ENCODE measurements at regions not wholly inside any gene's neighbourhood (a gene's known extent, or its start where the extent isn't known, plus 50 kb on each side); places are given as distances from the start of the nearest gene placed in this dataset.
A peak's percentile ranks its signal among the peaks of the same experiment; 100 is the strongest.

DNA sequence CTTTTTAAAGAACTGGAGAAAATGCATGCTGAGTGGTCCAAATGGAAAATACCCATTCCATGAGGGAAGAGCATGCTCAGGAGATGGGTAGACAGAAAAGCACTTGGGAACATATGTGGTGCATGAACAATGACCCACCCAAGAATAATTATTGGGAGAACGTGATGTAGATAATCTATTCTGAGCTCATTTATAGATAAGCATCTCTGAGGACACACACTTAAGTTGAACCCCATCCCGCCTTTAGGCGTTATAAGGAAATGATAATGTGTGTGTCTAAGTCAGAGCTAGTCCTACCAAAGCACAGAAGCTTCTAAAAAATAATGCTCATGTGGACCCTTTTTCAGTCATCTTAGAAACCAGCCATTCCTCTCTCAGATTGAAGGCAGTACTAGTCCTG lies 189.9 kb downstream of the KTN1 start:
- DNase-seq = no peak

DNA sequence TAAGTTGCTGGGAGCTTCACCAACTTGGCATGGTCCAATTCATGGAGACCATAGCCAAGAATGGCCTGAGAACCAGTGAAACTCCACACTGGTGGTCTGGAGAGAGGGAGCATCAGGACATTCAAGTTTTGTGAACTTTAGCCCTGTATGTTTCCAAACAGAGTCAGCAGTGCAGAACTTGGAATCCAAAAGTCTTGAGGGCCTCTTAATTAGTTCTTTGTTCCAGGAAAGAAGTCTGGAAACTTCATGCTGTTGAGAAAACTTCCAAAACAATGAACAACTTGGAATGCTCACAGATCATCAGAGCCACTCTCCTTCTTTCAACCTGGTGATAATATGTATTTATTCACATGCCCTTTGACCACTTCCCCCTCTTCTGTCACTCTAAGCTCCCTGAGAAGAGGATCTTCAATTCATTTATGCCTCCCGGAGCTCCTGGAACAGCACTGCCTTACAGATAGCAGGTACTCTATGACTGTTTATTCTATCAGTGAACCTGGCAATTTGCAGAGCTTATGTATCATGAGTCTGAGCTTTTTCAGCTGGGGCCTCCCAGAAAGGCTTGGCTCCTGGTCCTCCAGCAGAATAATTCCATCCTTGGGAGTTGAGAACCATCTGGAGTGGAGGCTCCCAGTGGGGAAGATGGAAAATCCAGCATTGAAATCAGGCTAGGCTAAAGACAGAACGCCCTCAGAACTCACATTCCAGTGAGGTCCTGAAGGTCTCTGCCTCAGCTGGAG lies 191.4 kb downstream of the KTN1 start:
- no peak for DNase-seq

DNA sequence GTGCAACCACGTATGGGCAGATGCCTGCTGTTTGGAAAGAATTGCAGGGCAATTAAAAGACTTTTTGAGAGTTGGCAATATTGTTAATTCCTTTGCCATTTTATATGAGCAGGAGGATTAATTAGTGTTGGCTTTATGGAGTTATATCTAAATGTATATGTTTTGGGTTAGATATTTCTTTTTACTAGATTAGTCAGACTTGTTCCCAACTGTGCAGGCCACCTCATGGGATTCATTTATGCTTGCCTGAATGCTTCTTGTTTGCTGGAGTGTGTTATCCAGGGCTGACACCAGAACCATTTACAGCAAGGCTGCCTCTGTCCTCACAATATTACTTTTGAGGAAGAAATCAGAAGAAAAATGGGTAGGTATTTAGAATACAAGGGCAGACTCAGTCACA lies 192.5 kb downstream of the KTN1 start:
- no peak for DNase-seq

DNA sequence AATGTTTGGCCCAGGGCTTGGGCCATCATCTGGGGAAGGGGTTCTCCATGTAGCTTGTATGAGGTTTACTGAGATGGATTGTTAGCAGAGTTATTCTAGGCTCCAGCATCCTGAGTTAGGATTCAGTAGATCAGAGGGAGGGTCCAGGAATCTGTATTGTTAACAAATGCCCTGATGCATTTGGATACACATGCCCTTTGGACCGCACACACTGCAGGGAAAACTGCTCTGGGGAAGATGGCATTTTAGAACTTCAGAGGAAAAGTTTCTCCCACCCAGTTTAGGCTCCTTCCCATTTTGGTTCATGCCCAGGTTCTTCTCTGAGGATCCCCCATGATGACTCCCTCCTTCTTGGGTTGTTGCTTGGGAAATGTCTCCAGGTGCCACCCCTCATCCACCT lies 193.3 kb downstream of the KTN1 start:
- DNase-seq = no peak

DNA sequence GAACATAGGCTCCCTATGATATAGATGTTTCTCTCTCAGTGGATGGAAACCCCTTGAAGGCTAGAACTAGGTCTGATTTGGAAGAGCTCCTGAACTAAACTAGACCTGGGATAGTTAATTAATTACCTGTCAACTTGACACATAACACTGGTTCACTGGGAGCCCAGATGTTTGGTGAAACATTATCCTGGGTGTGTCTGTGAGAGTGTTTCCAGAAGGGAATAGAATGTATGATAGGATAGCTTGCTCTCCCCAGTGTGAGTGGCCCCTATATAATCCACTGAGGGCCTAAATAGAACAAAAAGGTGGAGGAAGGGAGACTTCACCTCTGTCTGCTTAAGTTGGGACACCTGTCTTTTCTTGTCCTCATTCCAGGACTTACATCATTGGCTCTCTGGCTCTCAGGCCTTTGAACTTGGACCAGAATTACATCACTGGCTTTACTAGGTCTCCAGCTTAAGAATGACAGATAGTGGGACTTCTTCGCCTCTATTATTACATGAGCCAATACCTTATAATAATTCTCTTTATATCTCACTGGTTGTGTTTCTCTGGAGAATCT lies 194.1 kb downstream of the KTN1 start:
- DNase-seq = no peak

DNA sequence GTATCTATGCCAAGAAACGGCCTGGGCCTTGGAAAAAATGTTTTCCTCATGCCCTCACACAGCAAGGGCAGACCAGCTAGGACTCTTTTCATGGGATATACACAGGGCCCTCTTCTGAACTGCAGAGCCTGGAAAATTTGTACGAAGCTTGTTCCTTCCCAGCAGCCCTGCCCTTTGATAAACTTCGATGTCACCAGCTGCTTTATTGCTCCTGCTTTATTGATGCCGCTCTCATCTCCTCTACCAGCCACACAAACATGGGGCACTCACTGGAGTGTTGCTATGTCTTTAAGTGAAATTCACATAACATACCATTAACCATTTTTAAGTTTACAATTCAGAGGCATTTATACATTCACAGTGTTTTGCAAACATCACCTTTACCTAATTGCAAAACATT lies 197.9 kb downstream of the KTN1 start:
- no peak for DNase-seq

DNA sequence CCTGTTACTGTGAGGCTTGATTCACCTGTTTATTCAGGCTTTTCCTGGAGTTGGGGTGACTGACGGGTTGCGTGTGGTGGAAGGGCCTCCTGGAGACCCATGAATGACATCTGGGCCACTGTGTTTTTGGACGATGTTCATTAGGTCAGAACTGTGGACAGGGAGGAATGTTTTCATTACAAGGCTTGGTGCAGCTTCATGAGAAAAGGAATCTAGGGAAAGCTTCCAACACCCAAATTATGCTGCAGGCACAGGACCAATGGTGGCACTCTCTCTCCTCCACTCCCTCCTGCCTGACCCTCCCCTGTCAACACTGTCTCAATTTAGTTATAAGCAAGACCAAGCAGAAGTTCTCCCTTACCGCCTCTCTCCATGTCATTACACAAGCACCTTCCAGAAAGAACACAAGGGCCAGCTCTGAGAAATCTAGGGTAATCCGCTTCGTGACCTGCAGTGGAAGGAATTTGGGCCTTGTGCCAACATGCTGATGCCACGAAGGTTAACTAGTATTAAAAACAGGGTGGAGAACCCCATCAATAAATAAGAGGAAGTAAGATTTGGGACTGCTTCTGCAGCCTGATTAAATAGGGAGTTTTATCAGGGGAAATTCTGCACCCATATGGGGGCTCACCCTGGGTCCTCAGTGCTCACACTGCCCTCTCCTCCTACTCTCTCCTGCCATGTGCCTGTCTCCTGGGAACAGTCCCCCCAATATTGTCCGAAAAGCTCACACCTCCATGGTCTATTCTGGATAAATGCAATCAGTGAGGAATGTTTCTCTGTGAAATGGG lies 200.3 kb downstream of the KTN1 start:
- DNase-seq = no peak

DNA sequence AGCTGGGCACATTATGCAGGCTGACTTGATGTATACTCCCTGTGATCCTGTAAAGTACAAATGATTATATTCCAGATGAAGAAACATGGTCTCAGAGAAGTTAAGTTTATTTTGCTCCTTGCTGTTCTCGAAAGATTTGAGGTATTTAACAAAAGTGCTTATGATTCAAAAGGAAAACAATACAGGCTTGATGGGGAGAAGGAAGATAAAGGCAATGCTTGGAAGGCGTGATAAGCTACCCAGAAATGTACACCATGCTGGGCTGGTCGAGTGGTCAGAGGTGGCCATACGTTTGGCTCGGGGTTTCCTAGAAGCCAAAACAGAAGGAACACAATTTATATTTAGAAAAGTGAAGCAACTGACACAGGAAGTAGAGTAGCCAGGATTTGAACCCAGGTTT lies 201.0 kb downstream of the KTN1 start:
- peak; percentile 59 for DNase-seq

DNA sequence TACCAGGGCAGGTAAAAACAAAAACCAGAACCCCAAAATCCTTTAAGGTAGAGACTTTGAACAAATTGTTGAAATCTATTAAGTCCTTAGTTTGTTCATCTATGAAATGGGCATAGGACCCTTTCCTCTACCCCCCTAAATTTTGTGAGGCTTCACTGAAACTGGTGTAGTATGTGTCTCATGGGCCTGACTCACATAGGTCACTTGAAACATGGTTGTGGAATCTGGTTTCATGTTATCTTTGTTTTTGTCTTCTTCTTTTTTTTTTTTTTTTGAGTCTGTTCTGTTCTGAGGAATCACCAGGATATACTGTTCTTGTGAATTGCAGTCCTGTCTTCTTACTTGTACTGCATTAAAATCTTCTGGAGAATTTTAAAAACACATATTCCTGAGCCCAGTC lies 202.2 kb downstream of the KTN1 start:
- DNase-seq = peak; percentile 6

DNA sequence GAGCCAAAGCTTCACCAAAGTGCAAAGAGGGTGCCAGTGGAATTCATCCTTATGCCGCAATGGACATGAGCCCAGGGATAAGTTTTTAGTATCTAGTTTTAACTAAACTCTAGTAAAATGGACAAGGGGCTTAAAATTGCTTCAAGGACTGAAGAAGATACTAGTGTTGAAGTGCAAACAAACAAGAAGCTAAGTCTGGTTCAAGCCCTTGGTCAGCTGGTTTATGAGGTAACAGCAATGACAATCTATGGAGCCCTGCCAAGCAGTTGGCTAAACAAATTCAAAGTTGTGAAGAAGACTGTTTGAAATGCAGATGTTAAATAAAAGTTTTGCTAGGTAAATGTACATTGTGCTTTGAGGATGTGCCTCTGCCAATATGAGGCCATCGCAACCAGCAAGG lies 209.4 kb downstream of the KTN1 start:
- DNase-seq = no peak

DNA sequence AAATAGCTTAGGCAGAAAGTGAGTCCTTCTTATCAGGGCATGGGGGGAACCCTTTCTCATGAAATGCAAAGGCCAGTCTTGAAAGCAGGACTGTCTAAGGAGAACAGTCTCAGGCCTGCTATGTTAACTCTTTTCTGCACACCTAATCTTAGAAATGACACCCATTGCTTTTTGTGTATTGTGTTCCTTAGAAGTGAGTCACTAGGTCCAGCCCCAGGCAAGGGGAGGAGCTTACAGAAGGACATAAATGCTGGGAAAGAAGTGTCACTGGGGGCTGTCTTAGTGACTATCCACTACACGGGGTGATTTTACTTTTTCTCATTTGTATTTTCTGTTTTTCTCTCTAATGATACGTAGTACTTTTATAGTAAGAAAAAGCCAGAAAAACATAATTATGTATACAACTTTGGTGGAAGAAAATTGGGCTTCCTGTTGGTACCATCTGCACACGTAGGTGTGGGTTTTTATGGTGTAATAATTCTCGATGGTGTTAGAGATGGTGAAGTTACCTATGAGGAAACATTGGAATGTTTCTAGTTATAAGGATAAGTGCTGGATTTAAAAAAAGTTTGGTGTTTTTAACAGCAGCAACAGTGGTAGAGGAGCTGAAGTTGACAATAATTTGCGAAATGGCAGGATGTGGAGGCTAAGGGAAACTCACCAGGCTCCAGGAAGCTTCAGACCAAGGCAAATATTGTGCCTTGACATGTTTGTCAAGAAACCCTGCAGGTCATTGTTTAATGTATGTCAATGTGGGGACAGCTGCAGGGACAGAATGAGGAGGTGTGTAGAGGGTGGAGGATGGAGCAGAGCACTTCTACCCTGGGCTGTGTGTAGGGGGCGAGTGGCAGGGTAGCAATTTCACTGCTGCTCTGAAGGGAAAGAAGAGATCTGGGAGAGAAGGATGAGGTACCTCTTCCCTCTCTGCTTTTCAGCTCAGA lies 214.9 kb downstream of the KTN1 start:
- peak; percentile 5 for DNase-seq

DNA sequence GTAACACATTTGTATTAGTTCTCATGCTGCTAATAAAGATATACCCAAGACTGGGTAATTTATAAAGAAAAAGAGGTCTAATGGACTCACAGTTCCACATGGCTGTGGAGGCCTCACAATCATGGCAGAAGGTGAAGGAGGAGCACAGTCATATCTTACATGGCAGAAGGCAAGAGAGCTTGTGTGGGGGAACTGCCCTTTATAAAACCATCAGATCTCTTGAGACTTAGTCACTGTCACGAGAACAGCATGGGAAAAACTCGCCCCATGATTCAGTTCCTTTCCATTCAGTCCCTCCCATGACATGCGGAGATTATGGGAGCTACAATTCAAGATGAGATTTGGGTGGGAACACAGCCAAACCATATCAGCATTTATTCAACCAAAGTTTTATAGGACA lies 216.5 kb downstream of the KTN1 start:
- peak; percentile 81 for DNase-seq

DNA sequence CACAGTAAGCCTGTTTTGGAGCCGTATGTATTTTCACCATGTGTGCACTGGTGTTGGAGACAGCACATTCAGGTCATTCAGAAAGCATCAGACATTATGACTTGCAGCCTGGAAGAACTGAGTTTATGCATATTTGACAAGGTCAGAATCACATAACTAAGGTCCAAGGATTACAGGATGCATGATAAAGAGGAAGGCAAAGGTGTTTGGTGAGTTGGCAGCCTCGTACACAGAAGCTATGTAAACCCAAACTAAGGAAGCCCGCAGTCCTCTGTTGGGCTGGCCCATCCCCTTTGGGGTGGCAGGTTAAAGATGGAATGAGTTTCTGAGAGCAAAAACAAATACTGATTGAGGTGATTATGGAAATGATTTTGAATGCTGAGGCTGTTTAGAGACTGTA lies 218.4 kb downstream of the KTN1 start:
- DNase-seq = no peak

DNA sequence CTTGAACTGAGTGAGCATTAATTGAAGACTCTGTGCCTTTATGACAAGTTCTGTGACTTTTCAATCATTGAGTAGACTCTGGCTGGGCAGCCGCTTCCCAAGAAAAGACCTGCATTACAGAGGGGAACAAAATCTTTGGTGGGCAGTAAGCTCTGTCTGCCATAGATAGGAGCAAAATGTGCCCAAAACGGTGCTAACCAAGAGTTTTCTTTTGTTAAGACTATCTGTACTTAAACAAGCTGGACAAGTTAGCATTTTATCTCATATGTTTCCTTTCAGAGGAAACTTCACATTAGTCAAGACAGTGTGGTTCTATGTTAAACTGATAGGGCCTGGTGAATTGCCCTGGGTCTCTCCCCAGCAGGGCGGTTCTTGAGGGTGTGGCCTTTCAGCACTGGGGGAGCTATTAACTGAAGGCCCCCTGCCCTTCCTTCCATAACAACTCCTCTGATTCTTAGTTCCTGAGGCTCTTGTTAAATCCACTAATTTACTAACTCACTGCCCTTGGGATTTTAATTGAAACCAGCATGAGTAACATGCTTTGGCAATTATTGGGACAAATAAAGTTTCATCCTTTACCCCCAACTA lies 219.6 kb downstream of the KTN1 start:
- DNase-seq = peak; percentile 60

DNA sequence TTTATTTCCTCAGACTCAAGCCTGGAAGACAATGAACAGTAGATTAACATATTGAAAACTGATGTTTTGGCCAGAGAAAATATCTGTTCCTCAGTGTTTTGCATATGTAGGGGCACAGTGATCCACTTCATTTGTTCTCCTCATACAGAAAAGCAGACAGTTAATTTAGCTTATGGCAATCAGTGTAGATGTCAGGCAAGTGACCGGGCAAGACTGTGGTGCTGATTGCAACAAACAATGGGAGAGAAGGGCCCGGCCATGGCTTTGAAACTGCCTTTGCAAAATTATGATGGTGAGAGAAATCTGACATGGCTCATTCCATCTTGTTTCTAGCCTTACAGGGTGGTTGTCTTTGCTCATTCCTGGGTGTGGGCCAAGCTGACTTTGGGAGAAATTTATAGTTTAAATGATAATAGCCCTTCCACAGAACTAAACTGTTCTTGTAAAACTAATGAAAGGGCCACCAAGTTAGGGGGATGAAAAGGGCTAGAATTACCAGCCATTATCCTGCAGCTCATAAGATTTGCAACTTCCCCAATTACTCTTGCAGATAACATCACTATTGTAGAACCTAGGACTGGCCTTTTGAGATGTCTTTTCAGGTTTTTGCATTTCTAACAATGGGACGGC lies 220.3 kb downstream of the KTN1 start:
- DNase-seq = peak; percentile 6

DNA sequence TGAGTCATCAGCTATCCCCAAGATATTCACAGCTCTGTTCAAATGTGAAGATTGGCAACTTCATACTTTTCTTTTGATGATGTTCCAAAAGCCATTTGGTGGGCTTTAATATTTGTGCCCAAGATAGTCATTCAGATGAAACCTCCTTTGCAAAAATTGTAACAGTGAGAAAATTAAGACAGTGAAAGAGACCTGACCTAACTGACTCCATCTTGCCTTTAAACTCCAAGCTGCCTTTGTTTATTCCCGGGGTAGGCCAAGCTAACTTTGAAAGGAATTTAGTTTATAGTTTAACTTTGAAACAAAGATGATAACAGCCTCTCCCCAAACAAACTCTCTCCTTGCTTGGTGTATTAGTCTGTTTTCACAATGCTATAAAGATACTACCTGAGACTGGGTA lies 221.1 kb downstream of the KTN1 start:
- no peak for DNase-seq

DNA sequence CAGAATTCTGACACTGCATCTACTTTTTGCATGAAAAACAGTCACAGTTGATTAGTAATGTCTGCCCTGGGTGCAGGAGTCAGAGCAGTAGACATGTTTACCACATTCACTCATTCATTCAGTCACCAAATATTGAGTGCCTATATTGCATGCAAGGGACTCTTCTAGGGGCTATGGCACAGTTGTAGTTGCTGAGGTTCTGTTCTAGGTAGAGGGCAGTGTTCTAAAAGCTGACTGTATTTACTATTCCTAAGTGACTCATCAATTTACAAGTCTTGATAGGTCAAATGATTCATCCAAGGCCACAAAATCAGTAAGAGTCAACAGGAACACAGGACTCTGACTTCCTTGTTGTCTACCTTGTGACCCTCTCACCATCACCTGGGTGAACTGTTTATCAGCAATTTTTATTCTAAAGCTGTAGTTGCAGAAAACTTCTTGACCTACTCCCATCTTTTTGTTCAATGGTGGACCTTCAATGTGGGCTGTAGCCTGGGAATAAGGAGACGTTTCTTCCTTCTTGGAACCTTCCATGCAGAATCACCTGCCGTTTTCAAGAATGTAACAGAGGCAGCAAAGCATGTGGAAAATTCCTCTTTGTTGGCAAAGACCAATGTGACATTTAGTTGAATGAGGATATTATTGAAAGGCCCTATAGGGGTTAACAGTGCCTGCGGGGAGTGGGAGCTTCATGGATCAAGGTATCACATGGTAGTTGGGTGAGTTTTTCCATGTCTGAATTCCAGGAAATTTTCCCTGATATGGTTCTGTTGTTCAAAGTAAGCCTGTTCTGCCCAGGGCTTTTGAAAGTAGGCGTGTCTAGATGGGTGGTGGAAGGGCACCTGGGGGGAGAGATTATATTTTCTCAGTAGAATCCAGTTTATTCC lies 223.2 kb downstream of the KTN1 start:
- DNase-seq = peak; percentile 63

DNA sequence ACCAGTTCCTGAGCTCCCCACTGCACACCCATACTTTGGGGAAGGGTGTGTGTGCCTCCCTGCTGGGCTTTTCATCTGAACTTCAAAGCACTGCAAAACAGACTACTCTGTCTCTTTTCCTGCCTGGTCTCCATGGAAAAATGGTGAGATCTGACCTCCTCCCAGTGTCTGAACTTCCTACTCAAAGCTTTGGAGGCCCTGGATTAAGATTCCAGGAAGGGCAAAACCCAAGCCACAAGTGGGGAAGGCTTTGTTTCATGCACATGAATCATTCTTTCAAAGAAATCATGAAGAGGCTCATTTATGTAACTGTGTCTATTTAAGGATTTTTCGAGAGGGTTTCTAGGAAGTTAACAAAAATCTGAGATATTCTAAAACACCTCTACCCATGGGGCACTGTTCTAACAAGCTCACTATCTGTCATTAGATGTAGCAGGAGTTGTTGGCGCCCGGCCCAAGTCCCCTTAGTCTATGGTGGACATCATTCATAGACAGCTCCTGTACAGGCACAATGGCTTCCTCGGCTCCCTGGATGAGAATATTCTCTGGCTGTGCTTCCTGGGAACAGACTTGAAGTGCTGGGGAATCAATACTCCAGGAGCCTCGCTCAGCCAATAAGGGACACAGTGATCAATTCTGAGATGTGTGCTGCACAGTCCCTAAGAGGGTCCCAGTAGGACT lies 224.0 kb downstream of the KTN1 start:
- no peak for DNase-seq

DNA sequence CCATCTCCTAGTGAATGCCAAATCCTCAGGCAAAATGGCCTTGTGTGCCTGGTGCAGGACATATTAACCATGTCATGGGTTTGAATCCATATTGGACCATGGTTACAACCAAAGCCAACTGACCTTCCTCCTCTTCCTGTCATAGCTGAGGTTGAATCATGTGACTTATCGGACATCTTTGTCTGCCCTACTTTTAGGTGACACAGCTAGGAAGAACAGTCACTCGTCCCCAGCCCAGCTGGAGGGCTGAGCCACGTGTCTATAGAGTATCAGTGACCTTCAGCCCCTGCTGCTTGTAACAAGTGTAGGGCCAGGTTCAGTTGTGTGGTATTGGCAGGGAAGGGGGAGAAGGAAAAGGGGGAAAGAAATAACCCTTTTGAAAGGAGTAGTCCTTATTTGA lies 225.2 kb downstream of the KTN1 start:
- no peak for DNase-seq

DNA sequence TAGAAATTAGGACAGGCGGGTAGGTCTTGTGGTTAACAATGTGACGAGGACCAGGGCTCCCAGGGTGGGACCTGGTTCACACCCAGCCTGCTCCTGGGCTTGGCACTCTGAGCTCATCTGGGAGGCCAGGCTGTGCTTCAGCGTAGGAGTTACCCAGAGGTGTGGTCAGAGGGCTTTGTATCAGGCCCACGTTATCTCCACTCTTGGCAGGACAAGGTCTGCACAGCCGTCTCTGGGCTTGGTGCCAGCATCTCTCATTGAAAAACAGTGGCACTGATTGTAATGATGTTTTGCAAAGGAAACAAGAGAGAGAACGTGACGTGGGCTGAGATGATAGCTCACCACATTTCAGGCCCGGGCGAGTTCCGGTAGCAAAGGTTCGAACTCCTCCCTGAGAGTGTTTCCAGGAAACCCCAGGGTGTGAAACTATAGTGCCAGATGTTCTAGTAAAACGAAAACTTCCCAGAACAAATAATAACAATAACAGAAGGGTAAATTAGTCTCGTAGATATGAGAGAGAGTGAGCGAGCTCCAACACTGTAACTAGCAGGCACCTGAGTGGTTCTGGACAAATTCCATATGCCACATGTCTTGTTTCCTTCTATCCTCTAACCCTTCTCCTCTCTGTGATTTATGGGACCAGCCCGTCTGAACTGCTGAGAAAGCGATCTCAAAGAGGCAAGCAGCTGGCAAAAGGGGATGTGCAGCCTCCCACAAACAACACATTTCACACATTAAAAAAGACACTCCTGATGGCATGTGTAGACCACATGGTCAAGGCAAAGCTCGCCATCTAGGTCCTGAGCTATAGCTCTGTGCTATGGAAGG lies 227.3 kb downstream of the KTN1 start:
- peak; percentile 93 for DNase-seq
